ENCODE measurements at regions not wholly inside any gene's neighbourhood (a gene's known extent, or its start where the extent isn't known, plus 50 kb on each side); places are given as distances from the start of the nearest gene placed in this dataset.

DNA sequence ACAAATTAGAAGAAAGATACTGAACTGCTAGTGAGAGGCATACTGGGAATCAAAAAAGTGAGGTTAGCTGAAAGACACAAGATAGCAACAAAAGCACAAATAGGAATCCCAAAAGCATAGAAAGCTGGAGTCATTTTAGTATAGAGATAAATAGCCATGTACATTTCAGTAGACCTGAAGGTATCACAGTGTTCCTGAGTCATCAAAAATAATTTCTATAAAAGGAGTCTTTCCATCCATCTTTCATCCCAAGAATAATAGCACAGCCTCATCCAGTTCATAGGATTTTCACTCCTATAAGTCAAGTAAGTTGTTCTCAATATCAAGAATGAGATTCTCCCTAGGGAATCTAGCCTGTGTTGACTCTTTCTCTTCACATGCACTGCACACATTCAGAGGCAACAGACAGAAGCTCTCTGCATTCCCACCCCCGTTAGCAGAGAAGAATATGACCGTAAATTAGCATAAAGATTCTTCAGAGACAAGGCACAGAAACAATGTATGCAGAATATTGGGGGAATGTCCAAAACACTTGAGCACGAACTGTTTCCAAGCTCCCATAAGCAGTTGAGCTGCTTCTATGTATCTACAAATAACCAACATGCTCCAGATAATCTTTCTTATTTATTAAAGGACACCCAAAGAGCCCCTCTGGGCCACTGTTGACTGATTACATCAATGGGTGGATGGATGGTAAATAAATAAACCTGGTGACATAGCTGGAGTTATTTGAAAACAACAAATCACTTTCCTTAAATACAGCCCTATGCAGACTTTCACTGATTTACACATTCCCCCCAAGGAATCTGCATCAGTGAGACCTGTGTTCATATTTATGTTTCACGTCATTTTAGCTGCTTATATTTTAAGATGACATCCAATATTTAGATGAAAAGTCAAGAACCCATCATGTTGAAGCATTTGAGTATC lies 174.5 kb upstream of the PKDCC start:
- TF ChIP-seq, protein P1, sequence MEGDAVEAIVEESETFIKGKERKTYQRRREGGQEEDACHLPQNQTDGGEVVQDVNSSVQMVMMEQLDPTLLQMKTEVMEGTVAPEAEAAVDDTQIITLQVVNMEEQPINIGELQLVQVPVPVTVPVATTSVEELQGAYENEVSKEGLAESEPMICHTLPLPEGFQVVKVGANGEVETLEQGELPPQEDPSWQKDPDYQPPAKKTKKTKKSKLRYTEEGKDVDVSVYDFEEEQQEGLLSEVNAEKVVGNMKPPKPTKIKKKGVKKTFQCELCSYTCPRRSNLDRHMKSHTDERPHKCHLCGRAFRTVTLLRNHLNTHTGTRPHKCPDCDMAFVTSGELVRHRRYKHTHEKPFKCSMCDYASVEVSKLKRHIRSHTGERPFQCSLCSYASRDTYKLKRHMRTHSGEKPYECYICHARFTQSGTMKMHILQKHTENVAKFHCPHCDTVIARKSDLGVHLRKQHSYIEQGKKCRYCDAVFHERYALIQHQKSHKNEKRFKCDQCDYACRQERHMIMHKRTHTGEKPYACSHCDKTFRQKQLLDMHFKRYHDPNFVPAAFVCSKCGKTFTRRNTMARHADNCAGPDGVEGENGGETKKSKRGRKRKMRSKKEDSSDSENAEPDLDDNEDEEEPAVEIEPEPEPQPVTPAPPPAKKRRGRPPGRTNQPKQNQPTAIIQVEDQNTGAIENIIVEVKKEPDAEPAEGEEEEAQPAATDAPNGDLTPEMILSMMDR (IDR thresholded peaks at IDR 0.05; ENCODE audit: insufficient read depth in 1 of 2, low read depth in 1 of 2, low read length in 1 of 2, severe bottlenecking in 1 of 2, unreplicated experiment in 1 of 2): no peak
- H3K27ac Mint-ChIP-seq (ENCODE audit: unreplicated experiment): no peak overlapping the region
- no TSS peak for BruUV-seq (replicated peaks)
- POLR2A ChIA-PET: interaction anchor here (0.8 kb wide), 1 partner anchor 218 kb away, joined by 3 read pairs; no protein-coding TSS in a partner anchor
- Histone ChIP-seq H3K9me3 (no peaks in the 10 kb centered on the region), H3K36me3 (ENCODE audit: control insufficient read depth, insufficient read depth, low read length) (no peaks in the 10 kb centered on the region), H3K4me3 (ENCODE audit: low read depth, low read length) (no peak overlapping the region), H3K4me1 (peaks cover 34% of the 10 kb centered on the region), H3K27me3 (replicated peaks; ENCODE audit: control insufficient read depth, insufficient read depth, low read length) (no peaks in the 10 kb centered on the region)
- no peaks in the 10 kb centered on the region for H3K9me3 Mint-ChIP-seq (ENCODE audit: unreplicated experiment)
- H3K27me3 Mint-ChIP-seq (ENCODE audit: insufficient read depth, unreplicated experiment): no peaks in the 10 kb centered on the region
- peaks cover 36% of the 10 kb centered on the region for H3K4me1 Mint-ChIP-seq (ENCODE audit: low read depth, unreplicated experiment)
- intact Hi-C loops (cut with micrococcal nuclease; ENCODE audit: unreplicated experiment): no loop called here
- CTCF ChIA-PET: interaction anchor here (1.5 to 1.7 kb wide), 2 partner anchors 183 to 213 kb away, joined by 4 read pairs; no protein-coding TSS in a partner anchor
- H3K4me3 Mint-ChIP-seq (ENCODE audit: unreplicated experiment): no peak overlapping the region
- DNase-seq: no peak
- H3K36me3 Mint-ChIP-seq (ENCODE audit: insufficient read depth, unreplicated experiment): no peaks in the 10 kb centered on the region

DNA sequence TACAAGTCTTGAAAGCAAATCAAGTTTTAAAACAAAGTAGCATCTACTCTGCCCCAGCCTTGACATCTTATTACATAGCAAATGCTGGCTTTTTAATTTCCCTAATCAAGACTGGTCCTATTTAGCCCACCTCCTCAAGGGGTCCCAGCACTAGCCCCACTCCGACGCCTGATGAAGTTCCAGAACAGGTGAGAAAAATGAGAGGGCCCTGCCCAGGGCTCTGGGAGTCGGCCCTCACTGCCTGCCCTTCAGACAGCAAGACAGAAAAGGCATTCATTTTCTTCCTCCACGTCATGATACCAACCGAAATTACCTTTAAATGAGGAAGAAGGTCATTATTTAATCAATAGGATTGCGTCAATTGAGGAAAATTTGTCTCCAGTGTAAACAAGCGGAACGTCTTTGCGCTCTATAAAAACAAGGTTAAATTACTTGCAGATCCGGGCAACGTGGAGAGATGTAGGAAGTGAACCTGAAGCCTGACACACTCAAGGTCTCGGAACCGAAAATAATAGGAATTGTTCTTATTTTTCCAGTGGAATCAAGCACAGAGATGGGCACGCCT lies 170.6 kb upstream of the PKDCC start:
- no peak overlapping the region for H3K27ac Mint-ChIP-seq (ENCODE audit: unreplicated experiment)
- POLR2A ChIA-PET: no interaction called here

DNA sequence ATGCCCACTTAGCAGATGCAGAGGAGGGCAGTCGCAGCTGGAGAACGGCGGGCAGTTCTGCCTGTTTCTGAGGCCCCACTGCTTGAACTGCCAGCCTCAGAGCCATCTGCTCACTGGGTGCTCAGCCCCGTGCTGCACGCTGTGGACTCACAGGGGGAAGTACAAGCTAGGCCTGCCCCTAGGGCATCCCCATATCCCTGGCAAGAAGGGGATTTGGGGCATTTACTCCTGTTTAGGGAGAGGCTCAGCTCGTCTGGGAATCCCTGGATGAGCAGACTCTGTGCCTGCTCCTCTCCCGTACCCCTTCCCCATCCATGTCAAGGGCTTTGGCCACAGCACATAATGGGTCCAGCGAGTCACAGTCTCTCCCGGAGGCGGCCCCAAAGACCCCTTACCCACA lies 169.8 kb upstream of the PKDCC start:
- no TSS peak for BruUV-seq (replicated peaks)
- Mint-ChIP-seq H3K9me3 (ENCODE audit: unreplicated experiment) (no peaks in the 10 kb centered on the region), H3K4me3 (ENCODE audit: unreplicated experiment) (no peak overlapping the region), H3K27ac (ENCODE audit: unreplicated experiment) (no peak overlapping the region), H3K36me3 (ENCODE audit: insufficient read depth, unreplicated experiment) (no peaks in the 10 kb centered on the region), H3K27me3 (ENCODE audit: insufficient read depth, unreplicated experiment) (no peaks in the 10 kb centered on the region), H3K4me1 (ENCODE audit: low read depth, unreplicated experiment) (peaks cover 6% of the 10 kb centered on the region)
- POLR2A ChIA-PET: no interaction called here
- CTCF ChIA-PET: interaction anchor here (1.3 to 1.5 kb wide), 2 partner anchors 8 to 24 kb away, joined by 4 to 5 read pairs; no protein-coding TSS in a partner anchor
- intact Hi-C loops (cut with micrococcal nuclease; ENCODE audit: unreplicated experiment): no loop called here
- Histone ChIP-seq H3K27me3 (replicated peaks; ENCODE audit: control insufficient read depth, insufficient read depth, low read length) (no peaks in the 10 kb centered on the region), H3K9me3 (no peaks in the 10 kb centered on the region), H3K4me1 (peaks cover 4% of the 10 kb centered on the region; the same call in 1 of the 2 replicates), H3K4me3 (ENCODE audit: low read depth, low read length) (no peak overlapping the region), H3K36me3 (ENCODE audit: control insufficient read depth, insufficient read depth, low read length) (no peaks in the 10 kb centered on the region)
- TF ChIP-seq, protein P1 (IDR thresholded peaks at IDR 0.05; ENCODE audit: insufficient read depth in 1 of 2, low read depth in 1 of 2, low read length in 1 of 2, severe bottlenecking in 1 of 2, unreplicated experiment in 1 of 2): no peak
- DNase-seq: no peak

More for the DNA sequence above, 170.6 kb upstream of the PKDCC start:
- CTCF ChIA-PET: no interaction called here
- Mint-ChIP-seq H3K4me1 (ENCODE audit: low read depth, unreplicated experiment) (peaks cover 11% of the 10 kb centered on the region), H3K4me3 (ENCODE audit: unreplicated experiment) (no peak overlapping the region), H3K36me3 (ENCODE audit: insufficient read depth, unreplicated experiment) (no peaks in the 10 kb centered on the region), H3K9me3 (ENCODE audit: unreplicated experiment) (no peaks in the 10 kb centered on the region), H3K27me3 (ENCODE audit: insufficient read depth, unreplicated experiment) (no peaks in the 10 kb centered on the region)
- no peak for DNase-seq
- Histone ChIP-seq H3K27me3 (replicated peaks; ENCODE audit: control insufficient read depth, insufficient read depth, low read length) (no peaks in the 10 kb centered on the region), H3K4me1 (peaks cover 9% of the 10 kb centered on the region), H3K9me3 (no peaks in the 10 kb centered on the region), H3K4me3 (ENCODE audit: low read depth, low read length) (no peak overlapping the region), H3K36me3 (ENCODE audit: control insufficient read depth, insufficient read depth, low read length) (no peaks in the 10 kb centered on the region)
- TF ChIP-seq, protein P1 (IDR thresholded peaks at IDR 0.05; ENCODE audit: insufficient read depth in 1 of 2, low read depth in 1 of 2, low read length in 1 of 2, severe bottlenecking in 1 of 2, unreplicated experiment in 1 of 2): no peak
- intact Hi-C loops (cut with micrococcal nuclease; ENCODE audit: unreplicated experiment): no loop called here
- BruUV-seq (replicated peaks): no TSS peak
